Renal cortical epithelial cell (primary cell): ENCODE measurements at regions not wholly inside any gene's neighbourhood (a gene's known extent, or its start where the extent isn't known, plus 50 kb on each side); places are given as distances from the start of the nearest gene placed in this dataset.
"Not testable (repeated sequence)": the region's sequence is repeated elsewhere in the genome, so short reads cannot be mapped to it uniquely, and the experiment has no call there.

ENCODE experiments used
- DNase-seq: peaks from one replicate; pipeline ENCODE4 v3.0.0-alpha.2; 2011; ENCODE audit warnings: low read depth

DNA sequence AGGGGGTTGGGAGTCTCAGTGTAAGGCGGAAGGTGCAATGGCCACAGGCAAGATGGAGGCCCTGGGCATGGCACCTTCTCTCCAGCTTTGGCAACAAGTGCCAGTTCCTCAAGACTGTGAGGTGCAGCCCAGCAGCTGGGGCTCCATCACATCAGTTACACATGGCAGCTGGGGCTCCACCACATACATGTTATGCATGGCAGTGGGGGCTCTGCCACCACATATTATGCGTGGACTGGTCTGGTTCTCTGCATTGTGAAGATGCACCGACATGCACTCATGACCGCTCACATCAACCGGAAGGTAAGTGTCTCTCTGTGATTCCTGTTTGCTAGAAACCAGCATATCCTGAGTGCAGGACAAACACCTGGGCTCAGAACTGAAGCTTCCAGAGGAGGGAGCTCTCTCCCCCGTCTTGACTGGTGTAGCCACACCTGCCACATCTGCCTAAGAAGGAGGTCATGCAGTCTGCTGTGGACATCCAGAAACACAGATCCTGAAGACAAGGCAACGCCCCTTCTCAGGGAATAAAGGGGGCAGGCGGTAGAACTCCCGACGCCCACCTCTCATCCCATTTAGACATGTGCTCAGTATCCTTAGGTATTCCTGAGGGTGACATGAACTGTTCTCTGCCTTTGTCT is 104.1 kb upstream of the TMPRSS2 start:
- DNase-seq, result peak; percentile 44

DNA sequence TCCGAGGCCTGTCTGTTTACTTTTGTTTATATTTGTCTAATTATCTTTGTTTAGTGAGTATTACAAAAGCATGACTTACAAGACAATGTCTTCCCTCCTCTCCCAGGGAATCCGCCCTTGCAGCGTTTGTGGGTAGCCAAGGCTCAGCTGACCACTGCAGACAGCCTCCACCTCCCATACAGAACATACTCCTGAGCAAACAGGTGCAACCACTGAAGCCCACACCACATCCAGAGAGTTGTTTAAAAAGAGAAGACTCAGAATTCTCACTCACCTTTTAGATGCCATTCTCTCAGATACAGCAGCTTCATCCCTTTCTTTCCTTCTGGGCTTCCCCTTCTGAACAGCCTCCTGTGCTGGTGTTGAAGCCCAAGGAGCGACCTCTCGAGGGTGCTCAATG is 103.5 kb upstream of the TMPRSS2 start:
- no peak for DNase-seq

- not testable (repeated sequence) for DNase-seq
Observed at GRCh38 chr21:41610840-41611115, 102.8 kb upstream of the TMPRSS2 start.

- DNase-seq, result peak; percentile 60
Observed at GRCh38 chr21:41610042-41610839, 102.3 kb upstream of the TMPRSS2 start.

- no peak for DNase-seq
Observed at GRCh38 chr21:41606706-41607105, 98.7 kb upstream of the TMPRSS2 start.

DNA sequence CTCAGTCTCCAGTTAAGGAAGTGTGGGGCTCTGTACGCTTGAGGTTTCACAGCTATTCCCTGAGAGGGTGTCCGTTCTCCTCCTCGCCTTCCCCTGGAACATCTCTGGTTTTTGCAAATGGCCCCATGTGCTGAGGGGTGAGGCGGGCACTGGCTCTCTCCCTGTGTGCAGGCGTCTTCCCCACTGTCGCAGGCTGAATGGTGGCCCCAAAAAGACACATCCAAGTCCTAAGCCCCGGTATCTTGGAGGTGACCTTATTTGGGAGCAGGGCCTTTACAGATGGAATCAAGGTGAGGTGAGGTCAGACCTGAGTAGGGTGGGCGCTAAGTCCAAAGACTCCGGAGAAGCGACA is 98.0 kb upstream of the TMPRSS2 start:
- no peak for DNase-seq

- no peak for DNase-seq
Observed at GRCh38 chr21:41605178-41605933, 97.4 kb upstream of the TMPRSS2 start.

- DNase-seq, result no peak
Observed at GRCh38 chr21:41604583-41605041, 96.7 kb upstream of the TMPRSS2 start.

GRCh38 chr21:41603476-41603875 is 95.5 kb upstream of the TMPRSS2 start:
- no peak for DNase-seq

- DNase-seq, result no peak
Observed at GRCh38 chr21:41602531-41602930, 94.6 kb upstream of the TMPRSS2 start.

GRCh38 chr21:41601573-41602368 is 93.8 kb upstream of the TMPRSS2 start:
- peak; percentile 68 for DNase-seq

GRCh38 chr21:41600961-41601572 is 93.1 kb upstream of the TMPRSS2 start:
- DNase-seq, result no peak

- DNase-seq, result no peak
Observed at GRCh38 chr21:41600556-41600955, 92.6 kb upstream of the TMPRSS2 start.

- no peak for DNase-seq
Observed at GRCh38 chr21:41600116-41600515, 92.2 kb upstream of the TMPRSS2 start.

GRCh38 chr21:41598561-41599431 is 90.8 kb upstream of the TMPRSS2 start:
- DNase-seq, result no peak

DNA sequence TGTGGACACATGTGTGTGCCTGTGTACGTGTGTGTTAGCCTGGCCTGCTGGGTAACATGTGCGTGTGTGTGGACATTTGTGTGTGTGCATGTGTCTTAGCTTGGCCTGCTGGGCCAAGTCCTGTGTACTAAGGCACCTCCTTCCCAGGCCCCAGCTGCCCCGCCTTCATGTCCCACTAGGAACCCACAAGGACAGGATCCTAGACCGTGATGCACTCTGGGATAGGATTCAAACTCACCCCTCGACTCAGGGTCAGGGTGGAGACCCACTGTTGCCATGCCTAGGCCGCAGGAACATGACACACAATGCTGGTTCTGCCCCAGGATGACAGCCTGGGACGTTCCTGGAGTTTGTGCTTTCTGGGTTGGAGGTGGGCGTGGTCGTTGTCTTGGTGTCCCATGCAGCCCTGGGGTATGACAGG is 89.9 kb upstream of the TMPRSS2 start:
- no peak for DNase-seq

- no peak for DNase-seq
Observed at GRCh38 chr21:41597227-41597626, 89.3 kb upstream of the TMPRSS2 start.

DNA sequence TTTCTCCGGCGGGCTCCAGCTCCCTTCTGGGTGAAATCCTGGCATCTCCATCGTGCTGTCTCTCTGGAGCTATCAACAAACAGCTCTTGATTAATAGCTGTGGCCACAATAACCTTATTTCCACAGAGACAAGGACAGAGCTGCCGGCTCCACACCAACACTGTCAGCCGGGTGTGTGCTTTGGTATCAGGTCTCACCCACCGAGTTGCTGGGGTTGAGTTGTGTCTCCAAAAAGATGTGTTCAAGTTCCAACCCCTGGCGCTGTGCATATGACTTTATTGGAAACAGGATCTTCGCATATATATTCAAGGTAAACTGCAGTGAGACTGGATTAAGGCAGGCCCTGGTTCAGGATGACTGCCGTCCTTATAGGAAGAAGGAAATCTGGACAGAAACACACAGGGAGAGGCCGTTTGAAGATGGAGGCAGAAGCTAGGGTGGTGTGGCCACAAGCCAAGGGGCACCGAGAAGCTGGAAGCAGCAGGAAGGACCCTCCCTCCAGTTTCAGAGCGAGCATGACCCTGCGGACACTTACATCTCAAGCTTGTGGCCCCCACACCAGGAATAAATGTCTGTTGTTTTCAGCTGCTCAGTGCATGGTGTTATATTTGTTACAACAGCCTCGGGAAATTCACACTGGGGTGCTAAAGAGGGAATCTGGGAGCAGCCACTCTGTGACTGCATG is 88.4 kb upstream of the TMPRSS2 start:
- DNase-seq, result no peak

DNA sequence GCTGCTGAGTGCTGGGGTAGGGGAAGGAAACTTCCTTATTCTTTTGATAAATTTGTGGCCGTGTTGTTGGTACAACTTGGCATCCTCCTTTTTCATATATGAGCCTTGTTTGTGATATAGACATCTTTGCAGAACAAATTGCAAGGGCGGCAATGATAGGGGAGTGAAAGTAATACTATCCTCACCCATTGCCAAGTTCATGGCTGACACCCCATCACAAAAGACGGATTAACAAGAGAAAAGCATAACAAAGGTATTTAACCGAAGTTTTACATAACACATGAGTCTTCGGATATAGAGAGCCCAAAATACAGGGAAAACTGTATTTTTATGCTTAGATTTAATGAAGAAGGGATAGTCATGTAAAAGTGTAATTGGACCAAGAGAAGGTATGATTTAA is 86.3 kb upstream of the TMPRSS2 start:
- no peak for DNase-seq

DNA sequence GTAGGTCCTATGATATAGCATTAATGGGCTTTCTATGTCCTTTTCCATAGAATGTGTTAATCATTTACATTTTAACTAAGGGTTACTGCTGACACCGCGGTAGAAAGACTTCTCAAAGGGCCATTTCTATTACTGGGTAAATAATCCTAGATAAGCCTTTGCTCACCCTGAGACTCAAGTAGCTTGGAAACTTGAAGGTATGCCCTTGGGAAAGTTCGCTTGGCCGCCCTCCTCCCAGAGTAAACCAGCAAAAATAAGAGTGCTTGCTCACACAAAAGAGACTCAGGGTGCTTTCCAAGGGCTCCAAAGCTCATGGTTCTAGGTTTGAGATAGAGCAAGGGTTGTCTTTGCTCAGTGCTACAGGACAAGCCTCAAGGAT is 85.8 kb upstream of the TMPRSS2 start:
- no peak for DNase-seq
